ENCODE measurements at regions not wholly inside any gene's neighbourhood (a gene's known extent, or its start where the extent isn't known, plus 50 kb on each side); places are given as distances from the start of the nearest gene placed in this dataset.

- TF ChIP-seq EP300 (IDR thresholded peaks at IDR 0.05; ENCODE audit: borderline replicate concordance) (no peak), FOXM1 (IDR thresholded peaks at IDR 0.05; ENCODE audit: borderline replicate concordance, low read depth) (no peak)
Observed at GRCh38 chr10:81759111-81759510, 115.9 kb upstream of the NRG3 start.

Data from Ishikawa (cell line).